Activated CD8-positive, alpha-beta memory T cell treated with anti-CD3 and anti-CD28 coated beads, Interleukin-2, amount 10 ng/mL, durations not matched to agents 7 days and 5 days (primary cell): ENCODE measurements at regions not wholly inside any gene's neighbourhood (a gene's known extent, or its start where the extent isn't known, plus 50 kb on each side); places are given as distances from the start of the nearest gene placed in this dataset.

ENCODE experiments used
- ATAC-seq: fragments of 150-1000 bp; cut with Tn5 transposase; one replicate; pipeline ENCODE4 v1.10.0; 2021; ENCODE audit warnings: moderate library complexity
- CTCF ChIA-PET: fragments of 350-600 bp; sonication (Branson Sonifier 250); formaldehyde crosslinking; loops from one replicate; lab custom pipeline; 2021; ENCODE audit warnings: antibody characterized with exemption; lab: Charles Lee
- DNase-seq: peaks from one replicate; pipeline ENCODE4 v3.0.0-alpha.2; 2020
- H3K27ac Mint-ChIP-seq: one replicate; pipeline ENCODE4 v1.8.0; 2021; ENCODE audit warnings: mild to moderate bottlenecking, mixed read lengths
- H3K27me3 Mint-ChIP-seq: one replicate; pipeline ENCODE4 v1.8.0; 2021; ENCODE audit warnings: mixed read lengths
- H3K36me3 Mint-ChIP-seq: one replicate; pipeline ENCODE4 v1.8.0; 2021; ENCODE audit warnings: mild to moderate bottlenecking, mixed read lengths
- H3K4me1 Mint-ChIP-seq: one replicate; pipeline ENCODE4 v1.8.0; 2021; ENCODE audit warnings: mixed read lengths
- H3K4me3 Mint-ChIP-seq: one replicate; pipeline ENCODE4 v1.8.0; 2021; ENCODE audit warnings: mild to moderate bottlenecking, moderate library complexity, mixed read lengths
- H3K9me3 Mint-ChIP-seq: one replicate; pipeline ENCODE4 v1.8.0; 2022; ENCODE audit warnings: low read depth, mixed read lengths

- CTCF ChIA-PET: interaction anchor here (1.2 kb wide), 1 partner anchor 22 kb away, joined by 3 read pairs; no protein-coding TSS in a partner anchor
- Mint-ChIP-seq H3K9me3 (peaks cover 5% of the 10 kb centered on the region), H3K27me3 (no peaks in the 10 kb centered on the region), H3K4me1 (no peaks in the 10 kb centered on the region), H3K27ac (no peak overlapping the region), H3K4me3 (no peak overlapping the region), H3K36me3 (no peaks in the 10 kb centered on the region)
- DNase-seq (no peak), ATAC-seq (no peak)
Observed at GRCh38 chr13:61765181-61765742, 349.6 kb upstream of the PCDH20 start.

- no peak for ATAC-seq
- no peak for DNase-seq
- Mint-ChIP-seq H3K36me3 (no peaks in the 10 kb centered on the region), H3K9me3 (peaks cover 8% of the 10 kb centered on the region), H3K27me3 (no peaks in the 10 kb centered on the region), H3K4me3 (no peak overlapping the region), H3K27ac (no peak overlapping the region), H3K4me1 (no peaks in the 10 kb centered on the region)
- CTCF ChIA-PET: no interaction called here
Observed at GRCh38 chr13:61761690-61762089, 346.0 kb upstream of the PCDH20 start.

GRCh38 chr13:61760102-61760501 is 344.5 kb upstream of the PCDH20 start:
- no peak overlapping the region for H3K4me3 Mint-ChIP-seq
- no peaks in the 10 kb centered on the region for H3K36me3 Mint-ChIP-seq
- H3K9me3 Mint-ChIP-seq: peaks cover 8% of the 10 kb centered on the region
- no peak for ATAC-seq
- no peaks in the 10 kb centered on the region for H3K4me1 Mint-ChIP-seq
- no peaks in the 10 kb centered on the region for H3K27me3 Mint-ChIP-seq
- no peak overlapping the region for H3K27ac Mint-ChIP-seq
- CTCF ChIA-PET: no interaction called here
- no peak for DNase-seq

GRCh38 chr13:61756031-61756430 is 340.4 kb upstream of the PCDH20 start:
- H3K4me1 Mint-ChIP-seq: no peaks in the 10 kb centered on the region
- H3K27ac Mint-ChIP-seq: no peak overlapping the region
- CTCF ChIA-PET: no interaction called here
- no peaks in the 10 kb centered on the region for H3K36me3 Mint-ChIP-seq
- ATAC-seq (no peak), DNase-seq (no peak)
- H3K9me3 Mint-ChIP-seq: peaks cover 7% of the 10 kb centered on the region
- H3K27me3 Mint-ChIP-seq: no peaks in the 10 kb centered on the region
- no peak overlapping the region for H3K4me3 Mint-ChIP-seq

GRCh38 chr13:61751039-61751438 is 335.4 kb upstream of the PCDH20 start:
- DNase-seq (no peak), ATAC-seq (no peak)
- Mint-ChIP-seq H3K4me3 (no peak overlapping the region), H3K27me3 (no peaks in the 10 kb centered on the region), H3K36me3 (no peaks in the 10 kb centered on the region), H3K9me3 (peaks cover 4% of the 10 kb centered on the region), H3K4me1 (no peaks in the 10 kb centered on the region), H3K27ac (no peak overlapping the region)
- CTCF ChIA-PET: no interaction called here

- no peaks in the 10 kb centered on the region for H3K36me3 Mint-ChIP-seq
- no peak for ATAC-seq
- no peak overlapping the region for H3K27ac Mint-ChIP-seq
- CTCF ChIA-PET: no interaction called here
- peaks cover 4% of the 10 kb centered on the region for H3K9me3 Mint-ChIP-seq
- no peaks in the 10 kb centered on the region for H3K4me1 Mint-ChIP-seq
- H3K4me3 Mint-ChIP-seq: no peak overlapping the region
- H3K27me3 Mint-ChIP-seq: no peaks in the 10 kb centered on the region
- DNase-seq: no peak
Observed at GRCh38 chr13:61738236-61738750, 322.6 kb upstream of the PCDH20 start.

GRCh38 chr13:61734683-61735082 is 319.0 kb upstream of the PCDH20 start:
- CTCF ChIA-PET: no interaction called here
- H3K27ac Mint-ChIP-seq: no peak overlapping the region
- no peak overlapping the region for H3K4me3 Mint-ChIP-seq
- no peak for ATAC-seq
- H3K36me3 Mint-ChIP-seq: no peaks in the 10 kb centered on the region
- DNase-seq: no peak
- H3K4me1 Mint-ChIP-seq: no peaks in the 10 kb centered on the region
- H3K9me3 Mint-ChIP-seq: peaks cover 1% of the 10 kb centered on the region
- H3K27me3 Mint-ChIP-seq: no peaks in the 10 kb centered on the region

- Mint-ChIP-seq H3K27ac (no peak overlapping the region), H3K4me3 (no peak overlapping the region), H3K27me3 (no peaks in the 10 kb centered on the region), H3K36me3 (no peaks in the 10 kb centered on the region), H3K4me1 (no peaks in the 10 kb centered on the region), H3K9me3 (peaks cover 8% of the 10 kb centered on the region)
- no peak for DNase-seq
- CTCF ChIA-PET: no interaction called here
- no peak for ATAC-seq
Observed at GRCh38 chr13:61728471-61728870, 312.8 kb upstream of the PCDH20 start.

GRCh38 chr13:61727767-61728166 is 312.1 kb upstream of the PCDH20 start:
- Mint-ChIP-seq H3K27me3 (no peaks in the 10 kb centered on the region), H3K27ac (no peak overlapping the region), H3K4me3 (no peak overlapping the region), H3K4me1 (no peaks in the 10 kb centered on the region), H3K36me3 (no peaks in the 10 kb centered on the region), H3K9me3 (peaks cover 8% of the 10 kb centered on the region)
- CTCF ChIA-PET: no interaction called here
- DNase-seq: no peak
- ATAC-seq: no peak

- no peaks in the 10 kb centered on the region for H3K27me3 Mint-ChIP-seq
- peaks cover 9% of the 10 kb centered on the region for H3K9me3 Mint-ChIP-seq
- ATAC-seq: no peak
- no peaks in the 10 kb centered on the region for H3K4me1 Mint-ChIP-seq
- H3K27ac Mint-ChIP-seq: no peak overlapping the region
- DNase-seq: no peak
- CTCF ChIA-PET: no interaction called here
- no peaks in the 10 kb centered on the region for H3K36me3 Mint-ChIP-seq
- no peak overlapping the region for H3K4me3 Mint-ChIP-seq
Observed at GRCh38 chr13:61725806-61726205, 310.2 kb upstream of the PCDH20 start.

- Mint-ChIP-seq H3K36me3 (no peaks in the 10 kb centered on the region), H3K4me1 (no peaks in the 10 kb centered on the region), H3K27me3 (no peaks in the 10 kb centered on the region), H3K4me3 (no peak overlapping the region), H3K9me3 (peaks cover 11% of the 10 kb centered on the region), H3K27ac (no peak overlapping the region)
- DNase-seq: no peak
- no peak for ATAC-seq
- CTCF ChIA-PET: no interaction called here
Observed at GRCh38 chr13:61722119-61722518, 306.5 kb upstream of the PCDH20 start.

- Mint-ChIP-seq H3K27me3 (no peaks in the 10 kb centered on the region), H3K27ac (no peak overlapping the region), H3K36me3 (no peaks in the 10 kb centered on the region), H3K4me3 (no peak overlapping the region), H3K4me1 (no peaks in the 10 kb centered on the region), H3K9me3 (no peaks in the 10 kb centered on the region)
- no peak for DNase-seq
- ATAC-seq: no peak
- CTCF ChIA-PET: no interaction called here
Observed at GRCh38 chr13:61712621-61713020, 297.0 kb upstream of the PCDH20 start.

GRCh38 chr13:61709258-61709657 is 293.6 kb upstream of the PCDH20 start:
- Mint-ChIP-seq H3K27ac (no peak overlapping the region), H3K4me3 (no peak overlapping the region), H3K9me3 (peaks cover 7% of the 10 kb centered on the region), H3K36me3 (no peaks in the 10 kb centered on the region), H3K4me1 (no peaks in the 10 kb centered on the region), H3K27me3 (no peaks in the 10 kb centered on the region)
- no peak for ATAC-seq
- no peak for DNase-seq
- CTCF ChIA-PET: no interaction called here

GRCh38 chr13:61706899-61707298 is 291.2 kb upstream of the PCDH20 start:
- Mint-ChIP-seq H3K4me3 (no peak overlapping the region), H3K27ac (no peak overlapping the region), H3K4me1 (no peaks in the 10 kb centered on the region), H3K27me3 (no peaks in the 10 kb centered on the region), H3K9me3 (peaks cover 10% of the 10 kb centered on the region), H3K36me3 (no peaks in the 10 kb centered on the region)
- ATAC-seq: no peak
- CTCF ChIA-PET: no interaction called here
- no peak for DNase-seq

GRCh38 chr13:61700620-61701019 is 285.0 kb upstream of the PCDH20 start:
- CTCF ChIA-PET: no interaction called here
- no peaks in the 10 kb centered on the region for H3K36me3 Mint-ChIP-seq
- H3K4me1 Mint-ChIP-seq: no peaks in the 10 kb centered on the region
- H3K4me3 Mint-ChIP-seq: no peak overlapping the region
- no peaks in the 10 kb centered on the region for H3K27me3 Mint-ChIP-seq
- H3K27ac Mint-ChIP-seq: no peak overlapping the region
- DNase-seq (no peak), ATAC-seq (no peak)
- peaks cover 6% of the 10 kb centered on the region for H3K9me3 Mint-ChIP-seq
